ENCODE measurements at regions not wholly inside any gene's neighbourhood (a gene's known extent, or its start where the extent isn't known, plus 50 kb on each side); places are given as distances from the start of the nearest gene placed in this dataset.
"Not testable (repeated sequence)": the region's sequence is repeated elsewhere in the genome, so short reads cannot be mapped to it uniquely, and the experiment has no call there.

- H3K4me3 Mint-ChIP-seq; H3K36me3 Mint-ChIP-seq (ENCODE audit: low read depth); H3K27me3 Mint-ChIP-seq (ENCODE audit: insufficient read depth); DNase-seq; H3K27ac Mint-ChIP-seq; H3K9me3 Mint-ChIP-seq; H3K4me1 Mint-ChIP-seq (ENCODE audit: low read depth): not testable (repeated sequence)
These were observed 364.9 kb upstream of the SOX1 start for GRCh38 chr13:111702059-111702458.
